ENCODE measurements at regions not wholly inside any gene's neighbourhood (a gene's known extent, or its start where the extent isn't known, plus 50 kb on each side); places are given as distances from the start of the nearest gene placed in this dataset.

GRCh38 chr9:16322849-16323248 is 547.6 kb downstream of the BNC2 start:
- POLR2A ChIA-PET, result no interaction called here
- no peak overlapping the region for H3K4me3 ChIP-seq (ENCODE audit: low read depth, low read length)
- CTCF ChIA-PET, result no interaction called here
- TF ChIP-seq CTCF (IDR thresholded peaks at IDR 0.05; ENCODE audit: insufficient read depth, low read length, missing control alignments), result no peak
- no peak for DNase-seq (ENCODE audit: low read depth, low spot score)

- no peak overlapping the region for H3K4me3 ChIP-seq (ENCODE audit: low read depth, low read length)
- DNase-seq (ENCODE audit: low read depth, low spot score), result no peak
- ChIA-PET CTCF (no interaction called here), POLR2A (no interaction called here)
- no peak for TF ChIP-seq CTCF (IDR thresholded peaks at IDR 0.05; ENCODE audit: insufficient read depth, low read length, missing control alignments)
These were observed 544.5 kb downstream of the BNC2 start for GRCh38 chr9:16325966-16326365.

- ChIA-PET CTCF (no interaction called here), POLR2A (interaction anchor here (0.6 kb wide), 1 partner anchor 35 kb away, joined by 4 read pairs; no protein-coding TSS in a partner anchor)
- no peak for DNase-seq (ENCODE audit: low read depth, low spot score)
- TF ChIP-seq CTCF (IDR thresholded peaks at IDR 0.05; ENCODE audit: insufficient read depth, low read length, missing control alignments), result no peak
- H3K4me3 ChIP-seq (ENCODE audit: low read depth, low read length), result no peak overlapping the region
These were observed 542.1 kb downstream of the BNC2 start for GRCh38 chr9:16328349-16328748.

- POLR2A ChIA-PET, result no interaction called here
- H3K4me3 ChIP-seq (ENCODE audit: low read depth, low read length), result no peak overlapping the region
- no peak for DNase-seq (ENCODE audit: low read depth, low spot score)
- no peak for TF ChIP-seq CTCF (IDR thresholded peaks at IDR 0.05; ENCODE audit: insufficient read depth, low read length, missing control alignments)
- CTCF ChIA-PET, result no interaction called here
These were observed 540.8 kb downstream of the BNC2 start for GRCh38 chr9:16329671-16330113.

GRCh38 chr9:16331031-16331430 is 539.4 kb downstream of the BNC2 start:
- DNase-seq (ENCODE audit: low read depth, low spot score), result no peak
- TF ChIP-seq CTCF (IDR thresholded peaks at IDR 0.05; ENCODE audit: insufficient read depth, low read length, missing control alignments), result no peak
- H3K4me3 ChIP-seq (ENCODE audit: low read depth, low read length), result no peak overlapping the region
- POLR2A ChIA-PET, result interaction anchor here (0.7 to 1.0 kb wide), 2 partner anchors 21 to 25 kb away, joined by 3 read pairs; no protein-coding TSS in a partner anchor
- CTCF ChIA-PET, result no interaction called here

- CTCF ChIA-PET, result no interaction called here
- H3K4me3 ChIP-seq (ENCODE audit: low read depth, low read length), result no peak overlapping the region
- TF ChIP-seq CTCF (IDR thresholded peaks at IDR 0.05; ENCODE audit: insufficient read depth, low read length, missing control alignments), result no peak
- DNase-seq (ENCODE audit: low read depth, low spot score), result no peak
- POLR2A ChIA-PET, result interaction anchor here (0.7 to 1.0 kb wide), 2 partner anchors 21 to 25 kb away, joined by 3 read pairs; no protein-coding TSS in a partner anchor
These were observed 538.9 kb downstream of the BNC2 start for GRCh38 chr9:16331527-16331926.

Measured in AG04449 (cell line).